Esophagus mucosa (tissue), 1 donor: ENCODE measurements at regions not wholly inside any gene's neighbourhood (a gene's known extent, or its start where the extent isn't known, plus 50 kb on each side); places are given as distances from the start of the nearest gene placed in this dataset.
"Not testable (repeated sequence)": the region's sequence is repeated elsewhere in the genome, so short reads cannot be mapped to it uniquely, and the experiment has no call there.

Source experiments
- ATAC-seq: fragments of 200-7000 bp; cut with Tn5 transposase; one replicate; pipeline ENCODE4 v1.9.1; 2020
- donor health status: DM: yes; HTN: yes; CAD: no.

GRCh38 chr12:65689508-65689907 lies 134.8 kb upstream of the HMGA2 start:
- no peak for ATAC-seq

GRCh38 chr12:65690477-65690876 lies 133.8 kb upstream of the HMGA2 start:
- no peak for ATAC-seq

GRCh38 chr12:65694130-65694529 lies 130.2 kb upstream of the HMGA2 start:
- ATAC-seq = no peak

- peak; percentile 36 for ATAC-seq
These were observed 129.0 kb upstream of the HMGA2 start for GRCh38 chr12:65695113-65695865.

- no peak for ATAC-seq
These were observed 128.1 kb upstream of the HMGA2 start for GRCh38 chr12:65696227-65696626.

GRCh38 chr12:65699251-65699650 lies 125.0 kb upstream of the HMGA2 start:
- ATAC-seq = peak; percentile 52

GRCh38 chr12:65703176-65703575 lies 121.1 kb upstream of the HMGA2 start:
- ATAC-seq = no peak

- no peak for ATAC-seq
These were observed 118.9 kb upstream of the HMGA2 start for GRCh38 chr12:65705380-65705876.

GRCh38 chr12:65707051-65707450 lies 117.2 kb upstream of the HMGA2 start:
- ATAC-seq = no peak

- no peak for ATAC-seq
These were observed 111.9 kb upstream of the HMGA2 start for GRCh38 chr12:65712260-65713004.

GRCh38 chr12:65715961-65716360 lies 108.3 kb upstream of the HMGA2 start:
- ATAC-seq = no peak

- ATAC-seq = no peak
These were observed 103.8 kb upstream of the HMGA2 start for GRCh38 chr12:65720136-65721130.

GRCh38 chr12:65721541-65722190 lies 102.6 kb upstream of the HMGA2 start:
- ATAC-seq = no peak

- no peak for ATAC-seq
These were observed 98.9 kb upstream of the HMGA2 start for GRCh38 chr12:65725376-65725775.

GRCh38 chr12:65728455-65728847 lies 95.8 kb upstream of the HMGA2 start:
- no peak for ATAC-seq

GRCh38 chr12:65728848-65729793 lies 95.2 kb upstream of the HMGA2 start:
- peak; percentile 23 for ATAC-seq

GRCh38 chr12:65731771-65732170 lies 92.5 kb upstream of the HMGA2 start:
- ATAC-seq = no peak

- not testable (repeated sequence) for ATAC-seq
These were observed 90.6 kb upstream of the HMGA2 start for GRCh38 chr12:65733643-65734042.

GRCh38 chr12:65734226-65734625 lies 90.1 kb upstream of the HMGA2 start:
- no peak for ATAC-seq

GRCh38 chr12:65739606-65740005 lies 84.7 kb upstream of the HMGA2 start:
- ATAC-seq = no peak

- ATAC-seq = no peak
These were observed 83.8 kb upstream of the HMGA2 start for GRCh38 chr12:65740506-65740872.
